Endothelial cell of umbilical vein (primary cell): ENCODE measurements at regions not wholly inside any gene's neighbourhood (a gene's known extent, or its start where the extent isn't known, plus 50 kb on each side); places are given as distances from the start of the nearest gene placed in this dataset.

ENCODE experiments used
- JUN ChIP-seq: IDR thresholded peaks from 2 replicates; pipeline ENCODE4 v1.6.1; 2011; ENCODE audit warnings: borderline replicate concordance, low read depth; ENCODE audit not compliant: insufficient read length, insufficient read depth
- POLR2AphosphoS5 ChIP-seq: IDR thresholded peaks from 2 replicates; pipeline ENCODE4 v1.6.1; 2012; ENCODE audit warnings: low read depth, mild to moderate bottlenecking, control low read depth, low read length, moderate library complexity; ENCODE audit not compliant: insufficient read depth
- TF ChIP-seq, protein P1 (sequence below), 2 donors: IDR thresholded peaks; 1 replicate in 1 of 2; 2 replicates in 1 of 2; pipeline ENCODE4 v1.5.1; 2011; ENCODE audit warnings: low read length in 2 of 2, mild to moderate bottlenecking in 2 of 2, moderate library complexity in 2 of 2, control low read depth in 1 of 2, inconsistent platforms in 1 of 2, low read depth in 1 of 2; ENCODE audit not compliant: insufficient read depth in 1 of 2; ENCODE audit errors: extremely low read depth in 1 of 2
- TF ChIP-seq, protein P2 (sequence below): IDR thresholded peaks from 2 replicates; pipeline ENCODE4 v1.6.1; 2011; ENCODE audit not compliant: insufficient read depth, insufficient read length

GRCh38 chr17:77540531-77540930 lies 399.8 kb downstream of the SEC14L1 start:
- TF ChIP-seq, protein P1, sequence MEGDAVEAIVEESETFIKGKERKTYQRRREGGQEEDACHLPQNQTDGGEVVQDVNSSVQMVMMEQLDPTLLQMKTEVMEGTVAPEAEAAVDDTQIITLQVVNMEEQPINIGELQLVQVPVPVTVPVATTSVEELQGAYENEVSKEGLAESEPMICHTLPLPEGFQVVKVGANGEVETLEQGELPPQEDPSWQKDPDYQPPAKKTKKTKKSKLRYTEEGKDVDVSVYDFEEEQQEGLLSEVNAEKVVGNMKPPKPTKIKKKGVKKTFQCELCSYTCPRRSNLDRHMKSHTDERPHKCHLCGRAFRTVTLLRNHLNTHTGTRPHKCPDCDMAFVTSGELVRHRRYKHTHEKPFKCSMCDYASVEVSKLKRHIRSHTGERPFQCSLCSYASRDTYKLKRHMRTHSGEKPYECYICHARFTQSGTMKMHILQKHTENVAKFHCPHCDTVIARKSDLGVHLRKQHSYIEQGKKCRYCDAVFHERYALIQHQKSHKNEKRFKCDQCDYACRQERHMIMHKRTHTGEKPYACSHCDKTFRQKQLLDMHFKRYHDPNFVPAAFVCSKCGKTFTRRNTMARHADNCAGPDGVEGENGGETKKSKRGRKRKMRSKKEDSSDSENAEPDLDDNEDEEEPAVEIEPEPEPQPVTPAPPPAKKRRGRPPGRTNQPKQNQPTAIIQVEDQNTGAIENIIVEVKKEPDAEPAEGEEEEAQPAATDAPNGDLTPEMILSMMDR (IDR thresholded peaks at IDR 0.05; ENCODE audit: extremely low read depth in 1 of 2, insufficient read depth in 1 of 2, low read depth in 1 of 2, low read length in 2 of 2): no peak
- TF ChIP-seq POLR2AphosphoS5: no peak
- TF ChIP-seq, protein P2, sequence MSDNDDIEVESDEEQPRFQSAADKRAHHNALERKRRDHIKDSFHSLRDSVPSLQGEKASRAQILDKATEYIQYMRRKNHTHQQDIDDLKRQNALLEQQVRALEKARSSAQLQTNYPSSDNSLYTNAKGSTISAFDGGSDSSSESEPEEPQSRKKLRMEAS: no peak
- TF ChIP-seq JUN: no peak
